NCI-H1436 treated with DMSO at 0.1 percent for 48 hours (cell line): ENCODE measurements at regions not wholly inside any gene's neighbourhood (a gene's known extent, or its start where the extent isn't known, plus 50 kb on each side); places are given as distances from the start of the nearest gene placed in this dataset.

Experiments
- DNase-seq: peaks from one replicate; lab custom pipeline; 2025; lab: John Stamatoyannopoulos, UW

GRCh38 chr5:74093561-74093960 is 467.6 kb downstream of the ARHGEF28 start:
- DNase-seq = no peak

GRCh38 chr5:74092766-74093165 is 466.8 kb downstream of the ARHGEF28 start:
- no peak for DNase-seq

- DNase-seq = no peak
Measured at GRCh38 chr5:74085782-74086181, 459.8 kb downstream of the ARHGEF28 start.

GRCh38 chr5:74085186-74085585 is 459.2 kb downstream of the ARHGEF28 start:
- DNase-seq = no peak

GRCh38 chr5:74083096-74083791 is 457.2 kb downstream of the ARHGEF28 start:
- no peak for DNase-seq

GRCh38 chr5:74082512-74083055 is 456.6 kb downstream of the ARHGEF28 start:
- DNase-seq = no peak

- no peak for DNase-seq
Measured at GRCh38 chr5:74081126-74081525, 455.1 kb downstream of the ARHGEF28 start.

GRCh38 chr5:74079971-74080556 is 454.1 kb downstream of the ARHGEF28 start:
- DNase-seq = no peak

- DNase-seq = no peak
Measured at GRCh38 chr5:74075501-74076484, 449.8 kb downstream of the ARHGEF28 start.

- DNase-seq = no peak
Measured at GRCh38 chr5:74074111-74074510, 448.1 kb downstream of the ARHGEF28 start.

GRCh38 chr5:74073257-74073656 is 447.3 kb downstream of the ARHGEF28 start:
- DNase-seq = no peak

GRCh38 chr5:74072646-74073045 is 446.6 kb downstream of the ARHGEF28 start:
- DNase-seq = no peak

- DNase-seq = no peak
Measured at GRCh38 chr5:74070766-74071165, 444.8 kb downstream of the ARHGEF28 start.

GRCh38 chr5:74069741-74070140 is 443.7 kb downstream of the ARHGEF28 start:
- no peak for DNase-seq

- DNase-seq = no peak
Measured at GRCh38 chr5:74067748-74068541, 441.9 kb downstream of the ARHGEF28 start.

GRCh38 chr5:74064911-74065310 is 438.9 kb downstream of the ARHGEF28 start:
- DNase-seq = no peak

- DNase-seq = no peak
Measured at GRCh38 chr5:74064225-74064624, 438.2 kb downstream of the ARHGEF28 start.

- no peak for DNase-seq
Measured at GRCh38 chr5:74063821-74064220, 437.8 kb downstream of the ARHGEF28 start.

- no peak for DNase-seq
Measured at GRCh38 chr5:74063346-74063745, 437.4 kb downstream of the ARHGEF28 start.

- no peak for DNase-seq
Measured at GRCh38 chr5:74061292-74061691, 435.3 kb downstream of the ARHGEF28 start.

GRCh38 chr5:74059706-74060105 is 433.7 kb downstream of the ARHGEF28 start:
- DNase-seq = no peak

GRCh38 chr5:74056789-74057164 is 430.8 kb downstream of the ARHGEF28 start:
- DNase-seq = no peak
